Erythroblast (primary cell): ENCODE measurements at regions not wholly inside any gene's neighbourhood (a gene's known extent, or its start where the extent isn't known, plus 50 kb on each side); places are given as distances from the start of the nearest gene placed in this dataset.

ENCODE experiments used
- GATA1 ChIP-seq: IDR thresholded peaks from 2 replicates; pipeline ENCODE4 v1.6.1; 2011; ENCODE audit warnings: low read depth, mild to moderate bottlenecking, control low read depth, low read length, moderate library complexity
- POLR2A ChIP-seq: IDR thresholded peaks from 2 replicates; pipeline ENCODE4 v1.6.1; 2011; ENCODE audit warnings: mild to moderate bottlenecking, low read length

DNA sequence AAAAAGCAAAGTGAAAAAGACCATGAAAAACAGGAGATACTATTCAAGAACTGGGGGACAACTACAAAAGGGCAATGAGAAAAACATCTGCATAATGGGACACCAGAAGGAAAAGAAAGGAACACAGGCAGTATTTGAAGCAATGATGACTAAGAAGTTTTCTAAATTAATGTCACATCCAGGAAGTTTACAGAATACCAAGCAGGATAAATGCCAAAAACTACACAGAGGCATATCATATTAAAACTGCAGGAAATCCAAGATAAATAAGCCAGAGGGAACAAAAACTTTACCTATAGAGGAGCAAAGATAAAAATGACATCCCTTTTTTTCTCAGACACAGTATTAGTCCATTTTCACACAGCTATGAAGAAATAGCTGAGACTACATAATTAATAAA, 193.0 kb downstream of the ERMARD start:
- TF ChIP-seq POLR2A (no peak), GATA1 (no peak)
